IPS-NIHi11 (cell line): ENCODE measurements at regions not wholly inside any gene's neighbourhood (a gene's known extent, or its start where the extent isn't known, plus 50 kb on each side); places are given as distances from the start of the nearest gene placed in this dataset.

Experiments used
- DNase-seq: peaks from one replicate; pipeline ENCODE4 v3.0.0; 2012; ENCODE audit warnings: mixed read lengths, low spot score

DNA sequence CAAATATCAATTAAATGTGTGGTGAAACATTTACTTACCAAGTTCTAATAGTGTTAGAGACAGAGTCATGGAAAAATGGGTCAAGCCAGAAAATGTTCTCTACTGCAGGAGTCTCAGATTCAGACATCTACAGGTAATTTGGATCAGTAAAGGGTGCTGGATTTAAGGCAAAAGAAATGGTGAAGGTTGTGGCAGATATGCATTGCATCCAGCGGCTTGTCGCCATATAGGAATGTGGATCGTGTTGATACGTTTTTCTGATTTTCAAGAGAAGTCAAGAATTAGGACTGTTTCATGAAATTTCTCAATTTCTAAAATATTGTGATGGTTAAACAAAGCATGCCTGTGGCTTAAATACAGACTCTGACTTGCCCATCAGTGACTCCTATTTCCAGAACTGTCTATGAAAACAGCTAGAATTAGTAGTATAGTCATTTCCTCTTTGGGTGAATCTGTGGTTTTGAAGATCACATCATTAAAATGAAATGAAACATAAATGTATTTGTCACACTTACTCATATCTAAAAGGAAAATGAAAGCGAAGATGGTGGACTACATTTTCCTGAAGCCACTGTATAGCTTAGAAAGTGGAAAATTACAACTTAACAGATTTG lies 110.1 kb upstream of the VEGFC start:
- no peak for DNase-seq

DNA sequence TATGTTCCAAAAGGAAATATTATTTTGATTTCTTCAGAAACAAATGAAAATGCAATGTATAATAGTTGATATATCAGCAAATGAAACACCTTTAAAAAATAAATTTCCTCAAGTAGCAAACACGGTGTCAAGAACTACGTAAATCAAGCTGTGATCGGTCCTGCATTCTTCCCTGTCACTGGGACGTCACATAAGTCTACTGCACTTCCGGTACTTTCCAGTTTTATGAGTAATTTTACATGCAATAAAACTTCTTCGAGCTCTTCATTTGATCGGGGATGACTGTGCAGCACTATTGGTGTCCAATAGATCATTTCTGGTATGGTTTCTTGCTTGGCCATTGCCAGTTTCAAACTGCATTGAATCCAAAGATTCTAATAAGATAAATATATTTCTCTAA lies 114.0 kb upstream of the VEGFC start:
- DNase-seq: no peak

GRCh38 chr4:176910646-176911045 lies 117.9 kb upstream of the VEGFC start:
- DNase-seq: no peak

DNA sequence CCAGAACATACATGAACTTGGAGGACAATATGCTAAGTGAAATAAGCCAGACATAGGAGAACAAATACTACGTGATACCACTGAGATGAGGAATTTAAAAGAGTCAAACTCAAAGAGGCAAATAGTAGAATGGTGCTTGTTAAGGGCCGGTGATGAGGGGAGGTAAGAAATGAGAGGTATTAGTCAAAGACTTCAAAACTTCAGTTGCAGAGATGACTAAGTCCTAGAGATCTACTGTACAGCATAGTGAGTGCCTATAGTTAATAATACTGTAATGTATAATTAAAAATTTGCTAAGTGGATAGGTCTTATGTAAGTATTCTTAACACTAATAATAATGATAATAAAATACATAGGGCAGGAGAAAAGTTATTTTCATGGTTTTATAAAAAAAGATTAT lies 126.9 kb upstream of the VEGFC start:
- no peak for DNase-seq

- DNase-seq: no peak
Measured at GRCh38 chr4:176920694-176921093, 128.0 kb upstream of the VEGFC start.

DNA sequence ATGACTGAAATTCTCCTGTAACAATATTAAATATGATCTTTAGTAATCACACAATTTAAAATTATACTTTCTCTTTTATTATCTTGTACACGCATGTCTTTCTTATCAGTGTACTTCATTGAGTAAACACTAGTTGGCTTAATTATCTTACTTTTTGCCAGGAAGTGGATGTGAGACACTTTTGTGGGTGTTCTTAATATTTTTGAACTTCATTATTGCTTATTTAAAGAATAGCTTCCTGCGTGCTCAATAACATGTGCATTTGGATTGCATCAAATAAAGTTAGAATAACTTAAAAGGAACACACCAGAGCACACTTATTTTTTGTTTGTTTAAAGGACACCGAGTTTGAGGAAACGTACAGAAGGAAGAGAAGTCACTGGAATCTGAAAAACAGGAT lies 128.5 kb upstream of the VEGFC start:
- DNase-seq: no peak

- no peak for DNase-seq
Measured at GRCh38 chr4:176924238-176924637, 131.5 kb upstream of the VEGFC start.

DNA sequence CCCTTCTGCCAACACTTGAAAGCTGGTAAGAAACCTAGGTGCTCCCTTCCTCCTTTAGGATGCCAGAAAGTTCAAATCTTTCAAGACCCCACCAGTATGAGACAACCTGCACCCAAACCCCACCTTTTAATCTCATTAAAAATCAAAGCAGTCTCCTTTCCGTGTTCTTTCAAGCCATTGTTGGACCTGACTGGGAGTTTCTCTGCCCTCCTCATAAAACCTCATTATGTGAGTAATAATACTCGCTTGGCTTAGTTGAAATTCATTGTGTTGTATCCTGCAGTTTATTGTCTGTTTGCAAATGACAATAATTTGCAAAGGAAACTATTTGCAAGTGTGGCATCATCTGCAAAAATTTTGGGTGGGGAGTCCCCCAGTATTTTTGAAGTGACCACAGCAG lies 133.2 kb upstream of the VEGFC start:
- no peak for DNase-seq

GRCh38 chr4:176927117-176927516 lies 134.4 kb upstream of the VEGFC start:
- DNase-seq: no peak

- no peak for DNase-seq
Measured at GRCh38 chr4:176927664-176928063, 134.9 kb upstream of the VEGFC start.

DNA sequence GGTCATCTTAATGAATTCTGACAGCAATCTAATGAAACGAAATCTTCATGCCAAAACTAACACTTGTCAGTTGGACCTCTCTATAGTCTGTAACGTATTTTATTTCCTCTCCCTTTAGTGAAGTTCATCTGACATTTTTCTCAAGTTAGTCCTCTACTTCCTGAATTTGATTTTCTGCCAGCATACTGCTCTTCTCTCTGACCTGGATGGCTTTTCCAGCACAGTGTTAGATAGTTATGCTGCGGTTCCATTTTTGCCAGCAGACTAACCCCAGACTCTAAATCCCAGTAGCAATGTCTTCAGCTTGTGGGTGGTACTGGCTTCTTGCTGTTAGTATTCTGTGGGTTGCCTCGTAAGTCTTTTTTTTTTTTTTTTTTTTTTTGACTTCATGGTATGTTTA lies 146.7 kb upstream of the VEGFC start:
- DNase-seq: no peak

DNA sequence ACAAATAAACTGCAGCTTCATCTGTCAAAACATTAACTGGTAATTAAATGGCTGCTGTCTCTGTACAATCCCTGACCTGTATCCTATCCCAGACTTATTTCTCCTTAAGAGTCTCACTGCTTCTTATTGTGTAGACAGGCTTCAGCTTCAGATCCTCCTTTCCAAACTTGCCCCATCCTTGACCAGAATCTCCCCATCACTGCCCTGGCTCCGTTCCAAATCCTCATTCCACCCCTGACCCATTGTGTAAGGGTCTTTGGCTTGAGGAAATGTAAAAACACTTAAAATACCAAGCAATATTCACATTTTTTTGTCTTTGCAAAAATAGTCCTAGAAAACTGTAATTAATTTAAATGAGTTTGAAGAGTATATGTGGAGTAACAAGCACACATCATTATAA lies 152.6 kb upstream of the VEGFC start:
- no peak for DNase-seq

DNA sequence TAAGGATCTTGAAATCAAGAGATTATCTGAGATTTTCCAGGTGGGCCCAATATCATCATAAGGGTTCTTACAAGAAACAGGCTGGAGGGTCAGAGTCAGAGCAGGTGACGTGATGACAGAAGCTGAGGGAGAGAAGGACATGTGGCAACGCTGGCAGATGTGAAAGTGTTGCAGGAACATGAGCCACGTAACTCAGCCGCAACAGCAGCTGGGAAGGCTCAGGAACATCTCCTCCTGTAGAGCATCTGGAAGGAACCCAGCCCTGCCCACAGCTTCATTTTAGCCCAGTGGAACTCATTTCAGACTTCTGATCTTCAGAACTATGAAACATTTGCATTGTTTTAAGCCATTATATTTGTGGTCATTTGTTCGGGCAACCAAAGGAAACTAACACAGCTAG lies 156.3 kb upstream of the VEGFC start:
- DNase-seq: no peak

DNA sequence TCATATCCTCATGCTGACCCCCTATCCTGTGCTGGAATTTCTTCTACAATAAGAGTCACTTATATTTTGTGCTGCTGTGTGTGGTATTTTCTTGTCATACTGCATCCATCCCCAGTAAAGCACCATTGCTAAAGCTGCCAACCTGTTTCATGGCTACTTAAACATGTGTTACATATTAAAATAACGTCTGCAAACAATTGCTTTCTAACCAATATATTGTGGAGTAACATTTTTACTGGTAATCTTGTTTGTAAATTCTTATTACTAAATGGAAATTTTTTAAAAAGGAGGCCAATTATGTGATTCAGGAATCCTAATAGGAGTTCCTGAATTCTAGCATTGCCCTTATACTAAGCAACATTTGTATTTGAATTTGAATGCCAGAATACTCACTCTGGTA lies 160.3 kb upstream of the VEGFC start:
- DNase-seq: no peak

- DNase-seq: no peak
Measured at GRCh38 chr4:176957353-176958118, 164.8 kb upstream of the VEGFC start.

DNA sequence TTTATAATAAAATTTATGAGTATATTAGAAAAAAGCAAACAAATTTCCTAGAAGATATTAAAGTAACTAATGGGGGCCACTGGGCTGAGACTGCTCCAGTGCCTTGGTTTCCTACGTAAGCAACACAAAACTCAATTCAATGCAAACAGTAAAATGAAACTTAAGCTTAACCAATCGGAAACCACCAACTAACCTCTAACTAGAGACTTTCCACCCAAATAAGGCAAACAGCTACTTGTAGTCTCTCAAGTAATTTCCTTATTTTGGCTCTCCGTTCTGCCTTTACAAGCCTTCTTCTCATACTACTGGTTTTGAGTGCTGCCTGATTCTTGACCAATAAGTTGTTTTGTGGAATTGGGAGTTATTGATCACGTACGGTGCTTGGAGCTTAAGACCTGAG lies 167.3 kb upstream of the VEGFC start:
- no peak for DNase-seq

DNA sequence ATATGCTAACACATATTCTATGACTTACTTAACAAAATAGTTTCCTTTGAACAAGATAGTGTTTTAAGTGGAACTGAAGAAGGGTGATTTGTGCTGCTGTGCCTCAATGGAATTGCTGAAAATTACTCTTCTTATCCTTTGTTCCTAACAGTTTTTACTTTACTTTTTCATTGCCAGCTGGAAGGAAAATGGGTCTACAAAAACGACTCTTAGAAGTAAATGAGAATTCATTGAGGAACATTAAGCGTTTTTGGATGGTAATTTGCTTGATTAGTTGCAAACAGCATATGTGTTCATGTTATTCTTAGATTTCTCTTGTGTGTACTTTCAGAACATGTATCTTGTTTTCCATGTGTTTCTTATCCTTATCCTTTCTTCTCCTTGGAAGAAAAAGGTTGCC lies 170.4 kb upstream of the VEGFC start:
- no peak for DNase-seq

- peak; percentile 11 for DNase-seq
Measured at GRCh38 chr4:176964116-176964691, 171.5 kb upstream of the VEGFC start.

GRCh38 chr4:176967586-176967985 lies 174.9 kb upstream of the VEGFC start:
- DNase-seq: no peak

DNA sequence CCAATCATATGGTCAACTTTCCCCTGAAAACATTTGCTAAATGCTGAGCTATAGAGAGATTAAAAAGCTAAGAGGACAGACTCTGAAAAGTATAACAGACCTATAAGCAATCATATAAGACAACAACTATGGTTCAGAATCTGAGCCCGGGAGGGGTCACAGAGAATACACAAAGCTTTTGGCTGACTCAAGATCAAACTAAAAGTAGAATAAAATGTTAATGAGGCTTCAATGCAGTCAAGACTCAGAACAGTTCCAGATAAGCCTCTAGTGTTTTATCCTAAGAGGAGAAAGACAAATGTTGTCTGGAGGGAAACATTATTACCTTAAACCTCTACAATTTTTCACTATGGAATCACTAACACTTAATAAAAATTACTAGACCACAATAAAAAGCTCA lies 175.4 kb upstream of the VEGFC start:
- DNase-seq: no peak

GRCh38 chr4:176969011-176969410 lies 176.3 kb upstream of the VEGFC start:
- no peak for DNase-seq

DNA sequence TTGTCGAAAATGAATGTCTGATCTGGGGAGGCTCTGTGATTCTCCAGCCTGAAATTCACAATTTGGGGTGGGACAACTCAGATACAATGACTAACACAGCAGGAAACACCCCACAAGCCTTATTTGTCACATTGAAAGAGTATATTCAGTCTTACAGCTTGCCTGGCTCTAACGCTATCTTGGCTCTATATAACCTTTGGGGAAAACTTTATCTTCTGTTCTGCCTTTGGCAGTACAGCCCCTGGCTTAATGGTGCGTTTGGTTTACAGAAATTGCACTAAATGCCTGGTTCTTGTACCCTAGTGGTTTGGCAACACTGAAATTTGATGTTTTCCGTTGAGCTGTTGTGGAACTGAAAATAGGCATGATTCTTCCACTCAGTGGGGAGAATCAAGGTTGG lies 178.1 kb upstream of the VEGFC start:
- DNase-seq: no peak

- DNase-seq: no peak
Measured at GRCh38 chr4:176971576-176972115, 178.9 kb upstream of the VEGFC start.
